Keratinocyte (primary cell): ENCODE measurements at regions not wholly inside any gene's neighbourhood (a gene's known extent, or its start where the extent isn't known, plus 50 kb on each side); places are given as distances from the start of the nearest gene placed in this dataset.

Experiments used
- DNase-seq: peaks from one replicate; pipeline ENCODE4 v3.0.0-alpha.2; 2011; ENCODE audit warnings: low read depth, missing footprints, low spot score
- FAIRE-seq: peaks from 2 replicates; lab custom pipeline; 2011; peaks lifted over from hg19 to GRCh38; lab: Jason Lieb, UNC
- H2AFZ ChIP-seq: 2 replicates; pipeline ENCODE4 v1.6.0; 2012; ENCODE audit warnings: low read length, control low read depth, inconsistent platforms; ENCODE audit not compliant: control insufficient read depth
- H3K27ac ChIP-seq: 2 replicates; pipeline ENCODE4 v1.5.1; 2011; ENCODE audit warnings: low read length; ENCODE audit not compliant: control insufficient read depth, insufficient read depth
- H3K27me3 ChIP-seq: 3 replicates; pipeline ENCODE4 v1.6.0; 2011; ENCODE audit warnings: low read length; ENCODE audit not compliant: control insufficient read depth, insufficient read depth; ENCODE audit errors: extremely low read depth
- H3K36me3 ChIP-seq, 2 experiments: 2 replicates in 1 of 2; 3 replicates in 1 of 2; pipeline ENCODE4 v1.5.1; 2011; ENCODE audit warnings: low read length in 2 of 2, mild to moderate bottlenecking in 1 of 2; ENCODE audit not compliant: control insufficient read depth in 2 of 2, insufficient read depth in 2 of 2; ENCODE audit errors: extremely low read depth in 1 of 2
- H3K4me1 ChIP-seq: 3 replicates; pipeline ENCODE4 v1.5.1; 2011; ENCODE audit warnings: low read length; ENCODE audit not compliant: control insufficient read depth, insufficient read depth; ENCODE audit errors: extremely low read depth
- H3K4me2 ChIP-seq: 3 replicates; pipeline ENCODE4 v1.6.0; 2011; ENCODE audit warnings: low read depth, low read length; ENCODE audit not compliant: control insufficient read depth, insufficient read depth; ENCODE audit errors: extremely low read depth
- H3K4me3 ChIP-seq, 3 experiments: fragments of 200-600 bp in 1 of 3; sonication (generic) in 1 of 3; 2 replicates in 2 of 3; 3 replicates in 1 of 3; pipeline ENCODE4 v1.5.1; 2011 to 2016; ENCODE audit warnings: low read length in 3 of 3, mild to moderate bottlenecking in 3 of 3, control low read depth in 2 of 3, inconsistent platforms in 1 of 3, low read depth in 1 of 3, mixed read lengths in 1 of 3, mixed run types in 1 of 3, moderate library complexity in 1 of 3; ENCODE audit not compliant: control insufficient read depth in 2 of 3, insufficient read depth in 2 of 3; ENCODE audit errors: extremely low read depth in 1 of 3
- H3K79me2 ChIP-seq: 2 replicates; pipeline ENCODE4 v1.6.0; 2012; ENCODE audit warnings: low read length; ENCODE audit not compliant: control insufficient read depth, insufficient read depth
- H3K9ac ChIP-seq: 3 replicates; pipeline ENCODE4 v1.6.0; 2011; ENCODE audit warnings: low read length; ENCODE audit not compliant: control insufficient read depth, insufficient read depth; ENCODE audit errors: extremely low read depth
- H3K9me1 ChIP-seq: 3 replicates; pipeline ENCODE4 v1.6.0; 2011; ENCODE audit warnings: low read length; ENCODE audit not compliant: control insufficient read depth, insufficient read depth; ENCODE audit errors: extremely low read depth
- H3K9me3 ChIP-seq: 2 replicates; pipeline ENCODE4 v1.5.1; 2012; ENCODE audit warnings: low read depth, low read length; ENCODE audit not compliant: control insufficient read depth
- H4K20me1 ChIP-seq: 3 replicates; pipeline ENCODE4 v1.6.0; 2011; ENCODE audit warnings: low read length; ENCODE audit not compliant: control insufficient read depth, insufficient read depth; ENCODE audit errors: extremely low read depth
- CTCF ChIP-seq, 3 experiments: IDR thresholded peaks in 1 of 3; conservative IDR thresholded peaks in 1 of 3; optimal IDR thresholded peaks in 1 of 3; 2 replicates in 2 of 3; 3 replicates in 1 of 3; pipeline versions ENCODE3 to v1.5.1; 2011; ENCODE audit warnings: low read length in 3 of 3, mild to moderate bottlenecking in 3 of 3, moderate library complexity in 2 of 3, control low read depth in 1 of 3, inconsistent platforms in 1 of 3; ENCODE audit not compliant: insufficient read depth in 2 of 3; ENCODE audit errors: extremely low read depth in 1 of 3
- EZH2 ChIP-seq: IDR thresholded peaks from one replicate; pipeline ENCODE4 v1.6.1; 2012; ENCODE audit warnings: inconsistent platforms, mild to moderate bottlenecking, low read length, moderate library complexity
- dilution Hi-C: fragments of 300-500 bp; cut with MboI; formaldehyde crosslinking; loops from one replicate; pipeline ENCODE4 v1.7.0; 2020; ENCODE audit warnings: low sequenced_read_pairs; ENCODE audit not compliant: extremely low pct_ligation_motif_present

GRCh38 chr9:75369989-75370388 is 281.7 kb downstream of the OSTF1 start:
- Histone ChIP-seq H4K20me1 (no peaks in the 10 kb centered on the region), H3K9me1 (no peaks in the 10 kb centered on the region), H3K4me2 (no peak overlapping the region), H3K9ac (no peak overlapping the region), H3K36me3 (no peaks in the 10 kb centered on the region), H3K79me2 (no peaks in the 10 kb centered on the region), H3K27ac (no peak overlapping the region), H2AFZ (no peak overlapping the region), H3K27me3 (no peaks in the 10 kb centered on the region), H3K4me3 (no peak overlapping the region), H3K4me1 (no peaks in the 10 kb centered on the region), H3K9me3 (no peaks in the 10 kb centered on the region)
- TF ChIP-seq CTCF (optimal IDR thresholded peaks at IDR 0.05 in 1 of 3, IDR thresholded peaks at IDR 0.05 in 1 of 3, conservative IDR thresholded peaks at IDR 0.05 in 1 of 3; ENCODE audit: extremely low read depth in 1 of 3, insufficient read depth in 2 of 3, low read length in 3 of 3) (no peak), EZH2 (no peak)
- DNase-seq (no peak), FAIRE-seq (no peak)
- dilution Hi-C loops, result no loop called here

- Histone ChIP-seq H3K27ac (no peak overlapping the region), H3K4me1 (no peaks in the 10 kb centered on the region), H4K20me1 (no peaks in the 10 kb centered on the region), H3K4me3 (no peak overlapping the region), H3K27me3 (no peaks in the 10 kb centered on the region), H3K4me2 (no peak overlapping the region), H3K9ac (no peak overlapping the region), H3K9me1 (no peaks in the 10 kb centered on the region), H2AFZ (no peak overlapping the region), H3K79me2 (no peaks in the 10 kb centered on the region), H3K36me3 (no peaks in the 10 kb centered on the region), H3K9me3 (no peaks in the 10 kb centered on the region)
- dilution Hi-C loops, result no loop called here
- FAIRE-seq (no peak), DNase-seq (no peak)
- TF ChIP-seq EZH2 (no peak), CTCF (optimal IDR thresholded peaks at IDR 0.05 in 1 of 3, IDR thresholded peaks at IDR 0.05 in 1 of 3, conservative IDR thresholded peaks at IDR 0.05 in 1 of 3; ENCODE audit: extremely low read depth in 1 of 3, insufficient read depth in 2 of 3, low read length in 3 of 3) (no peak)
These were observed 284.4 kb downstream of the OSTF1 start for GRCh38 chr9:75372499-75373268.
